ENCODE measurements at regions not wholly inside any gene's neighbourhood (a gene's known extent, or its start where the extent isn't known, plus 50 kb on each side); places are given as distances from the start of the nearest gene placed in this dataset.

DNA sequence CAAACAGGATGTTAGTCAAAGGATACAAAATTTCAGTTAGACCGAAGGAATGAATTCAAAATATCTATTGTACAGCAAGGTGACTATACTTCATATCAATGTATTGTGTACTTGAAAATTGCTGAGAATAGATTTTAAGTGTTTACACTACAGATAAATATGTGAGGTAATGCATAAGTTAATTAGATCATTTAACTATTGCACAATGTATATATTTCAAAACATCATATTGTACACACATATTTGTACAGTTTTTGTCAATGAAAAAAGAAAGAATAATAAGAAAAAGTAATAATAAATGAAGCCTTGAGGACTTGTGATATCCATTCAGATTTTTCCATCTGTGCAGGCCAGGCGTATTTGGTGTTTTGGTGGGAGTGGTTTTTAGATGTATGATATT lies 367.4 kb upstream of the SNX7 start:
- TF ChIP-seq, protein P1, sequence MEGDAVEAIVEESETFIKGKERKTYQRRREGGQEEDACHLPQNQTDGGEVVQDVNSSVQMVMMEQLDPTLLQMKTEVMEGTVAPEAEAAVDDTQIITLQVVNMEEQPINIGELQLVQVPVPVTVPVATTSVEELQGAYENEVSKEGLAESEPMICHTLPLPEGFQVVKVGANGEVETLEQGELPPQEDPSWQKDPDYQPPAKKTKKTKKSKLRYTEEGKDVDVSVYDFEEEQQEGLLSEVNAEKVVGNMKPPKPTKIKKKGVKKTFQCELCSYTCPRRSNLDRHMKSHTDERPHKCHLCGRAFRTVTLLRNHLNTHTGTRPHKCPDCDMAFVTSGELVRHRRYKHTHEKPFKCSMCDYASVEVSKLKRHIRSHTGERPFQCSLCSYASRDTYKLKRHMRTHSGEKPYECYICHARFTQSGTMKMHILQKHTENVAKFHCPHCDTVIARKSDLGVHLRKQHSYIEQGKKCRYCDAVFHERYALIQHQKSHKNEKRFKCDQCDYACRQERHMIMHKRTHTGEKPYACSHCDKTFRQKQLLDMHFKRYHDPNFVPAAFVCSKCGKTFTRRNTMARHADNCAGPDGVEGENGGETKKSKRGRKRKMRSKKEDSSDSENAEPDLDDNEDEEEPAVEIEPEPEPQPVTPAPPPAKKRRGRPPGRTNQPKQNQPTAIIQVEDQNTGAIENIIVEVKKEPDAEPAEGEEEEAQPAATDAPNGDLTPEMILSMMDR (IDR thresholded peaks at IDR 0.05; ENCODE audit: insufficient read depth, low read length), result no peak
- TF ChIP-seq POLR2AphosphoS5 (IDR thresholded peaks at IDR 0.05; ENCODE audit: low read depth), result no peak
- TF ChIP-seq, protein P2, sequence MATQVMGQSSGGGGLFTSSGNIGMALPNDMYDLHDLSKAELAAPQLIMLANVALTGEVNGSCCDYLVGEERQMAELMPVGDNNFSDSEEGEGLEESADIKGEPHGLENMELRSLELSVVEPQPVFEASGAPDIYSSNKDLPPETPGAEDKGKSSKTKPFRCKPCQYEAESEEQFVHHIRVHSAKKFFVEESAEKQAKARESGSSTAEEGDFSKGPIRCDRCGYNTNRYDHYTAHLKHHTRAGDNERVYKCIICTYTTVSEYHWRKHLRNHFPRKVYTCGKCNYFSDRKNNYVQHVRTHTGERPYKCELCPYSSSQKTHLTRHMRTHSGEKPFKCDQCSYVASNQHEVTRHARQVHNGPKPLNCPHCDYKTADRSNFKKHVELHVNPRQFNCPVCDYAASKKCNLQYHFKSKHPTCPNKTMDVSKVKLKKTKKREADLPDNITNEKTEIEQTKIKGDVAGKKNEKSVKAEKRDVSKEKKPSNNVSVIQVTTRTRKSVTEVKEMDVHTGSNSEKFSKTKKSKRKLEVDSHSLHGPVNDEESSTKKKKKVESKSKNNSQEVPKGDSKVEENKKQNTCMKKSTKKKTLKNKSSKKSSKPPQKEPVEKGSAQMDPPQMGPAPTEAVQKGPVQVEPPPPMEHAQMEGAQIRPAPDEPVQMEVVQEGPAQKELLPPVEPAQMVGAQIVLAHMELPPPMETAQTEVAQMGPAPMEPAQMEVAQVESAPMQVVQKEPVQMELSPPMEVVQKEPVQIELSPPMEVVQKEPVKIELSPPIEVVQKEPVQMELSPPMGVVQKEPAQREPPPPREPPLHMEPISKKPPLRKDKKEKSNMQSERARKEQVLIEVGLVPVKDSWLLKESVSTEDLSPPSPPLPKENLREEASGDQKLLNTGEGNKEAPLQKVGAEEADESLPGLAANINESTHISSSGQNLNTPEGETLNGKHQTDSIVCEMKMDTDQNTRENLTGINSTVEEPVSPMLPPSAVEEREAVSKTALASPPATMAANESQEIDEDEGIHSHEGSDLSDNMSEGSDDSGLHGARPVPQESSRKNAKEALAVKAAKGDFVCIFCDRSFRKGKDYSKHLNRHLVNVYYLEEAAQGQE (IDR thresholded peaks at IDR 0.05; ENCODE audit: insufficient replicate concordance, low read depth), result no peak
